Aorta (tissue), 5 donors: ENCODE measurements at regions not wholly inside any gene's neighbourhood (a gene's known extent, or its start where the extent isn't known, plus 50 kb on each side); places are given as distances from the start of the nearest gene placed in this dataset.
"Not testable (repeated sequence)": the region's sequence is repeated elsewhere in the genome, so short reads cannot be mapped to it uniquely, and the experiment has no call there.

Source experiments
- ATAC-seq: fragments of 200-7000 bp; cut with Tn5 transposase; one replicate; pipeline ENCODE4 v1.9.1; 2022; ENCODE audit warnings: moderate library complexity; ENCODE audit not compliant: low FRiP score
- DNase-seq, 2 donors: peaks; one replicate each; pipeline ENCODE4 v3.0.0-alpha.2; 2020
- H3K27ac ChIP-seq, 2 donors: one replicate each; pipeline ENCODE4 v1.5.1; 2013; ENCODE audit warnings: low read length in 2 of 2, mild to moderate bottlenecking in 2 of 2, moderate library complexity in 2 of 2, control low read depth in 1 of 2, inconsistent platforms in 1 of 2, low read depth in 1 of 2
- H3K27me3 ChIP-seq, 2 donors: one replicate each; pipeline ENCODE4 v1.6.1; 2013; ENCODE audit warnings: control low read depth in 1 of 2, low read length in 1 of 2, mild to moderate bottlenecking in 1 of 2, moderate library complexity in 1 of 2; ENCODE audit not compliant: insufficient read depth in 2 of 2, control insufficient read depth in 1 of 2
- H3K36me3 ChIP-seq, 2 donors: one replicate each; pipeline ENCODE4 v1.6.1; 2013; ENCODE audit warnings: control low read depth in 1 of 2, low read length in 1 of 2, mild to moderate bottlenecking in 1 of 2; ENCODE audit not compliant: insufficient read depth in 2 of 2, control insufficient read depth in 1 of 2
- H3K4me1 ChIP-seq, 2 donors: one replicate each; pipeline ENCODE4 v1.6.1; 2013; ENCODE audit warnings: low read length in 2 of 2, control low read depth in 1 of 2, mild to moderate bottlenecking in 1 of 2, moderate library complexity in 1 of 2; ENCODE audit not compliant: insufficient read depth in 2 of 2, control insufficient read depth in 1 of 2
- H3K4me3 ChIP-seq, 2 donors: one replicate each; pipeline ENCODE4 v1.5.1; 2013; ENCODE audit warnings: low read length in 2 of 2, control low read depth in 1 of 2, mild to moderate bottlenecking in 1 of 2
- H3K9me3 ChIP-seq: one replicate; pipeline ENCODE4 v1.6.1; 2013; ENCODE audit warnings: mild to moderate bottlenecking, low read length; ENCODE audit not compliant: control insufficient read depth
- WGBS, 2 donors: extraction: QIAGEN DNeasy Blood & Tissue Kit; methylation state at CpG; one replicate each; pipeline ENCODE4 v1.1.7; 2013; 5-methylcytosine and 5-hydroxymethylcytosine counted together
- intact Hi-C, 2 donors: fragments of 100-400 bp; cut with DNase I; formaldehyde crosslinking; loops; one replicate each; pipeline versions ENCODE4 v1.14.2 to v1.15.0; 2022
- donor health status: healthy with polysubstance abuse.
- donor health status: Bipolar disorder and iron deficiency.
- donor health status: DM: no; HTN: no; CAD: no.
- donor health status: DM: no; HTN: no; CAD: no.
- donor health status: DM: yes; HTN: yes; CAD: no.

- Histone ChIP-seq H3K27ac (no peak overlapping the region), H3K27me3 (no peaks in the 10 kb centered on the region), H3K4me1 (no peaks in the 10 kb centered on the region), H3K36me3 (no peaks in the 10 kb centered on the region), H3K4me3 (no peak overlapping the region), H3K9me3 (peaks cover 1% of the 10 kb centered on the region)
- WGBS, 2 donors: 80 to 82% methylated on average over 4 of the region's 4 CpGs
- DNase-seq (no peak), ATAC-seq (no peak)
- intact Hi-C loops: no loop called here
Measured at GRCh38 chr3:153634683-153635082, 472.7 kb downstream of the RAP2B start.

DNA sequence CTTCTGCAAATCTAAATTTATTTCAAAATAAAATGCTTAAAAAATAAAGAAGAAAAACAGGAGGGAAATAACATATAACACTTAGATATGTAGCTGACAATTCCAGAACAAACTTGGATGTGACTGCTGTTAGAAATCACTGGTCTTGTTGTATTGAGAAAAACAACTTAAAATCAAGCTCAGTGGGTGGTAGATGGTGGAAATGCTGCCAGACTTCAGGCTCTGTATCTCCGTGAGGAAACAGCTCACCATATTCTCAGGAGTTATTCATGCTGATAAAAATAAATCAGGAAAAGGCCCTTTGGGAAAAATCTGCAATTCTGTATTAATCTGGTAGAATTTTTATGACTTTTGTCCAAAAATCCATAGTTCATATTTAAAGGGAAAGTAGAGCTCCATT lies 477.6 kb downstream of the RAP2B start:
- Histone ChIP-seq H3K27ac (no peak overlapping the region), H3K4me3 (no peak overlapping the region), H3K36me3 (no peaks in the 10 kb centered on the region), H3K9me3 (no peaks in the 10 kb centered on the region), H3K27me3 (no peaks in the 10 kb centered on the region), H3K4me1 (no peaks in the 10 kb centered on the region)
- ATAC-seq (no peak), DNase-seq (no peak)
- 3 to 8% methylated on average over 1 of the region's 1 CpG for WGBS, 2 donors
- intact Hi-C loops: no loop called here

- Histone ChIP-seq H3K27ac (no peak overlapping the region), H3K36me3 (no peaks in the 10 kb centered on the region), H3K4me1 (no peaks in the 10 kb centered on the region), H3K9me3 (no peaks in the 10 kb centered on the region), H3K27me3 (no peaks in the 10 kb centered on the region), H3K4me3 (no peak overlapping the region)
- intact Hi-C loops: no loop called here
- DNase-seq (peak in 1 of 2 donors; percentile 55), ATAC-seq (no peak)
- WGBS, 2 donors: 88 to 90% methylated on average over 8 of the region's 8 CpGs
Measured at GRCh38 chr3:153640689-153641665, 479.0 kb downstream of the RAP2B start.

- H3K4me1 ChIP-seq, H3K27me3 ChIP-seq, H3K27ac ChIP-seq, DNase-seq, intact Hi-C loops, H3K36me3 ChIP-seq, ATAC-seq, H3K4me3 ChIP-seq, H3K9me3 ChIP-seq: not testable (repeated sequence)
Measured at GRCh38 chr3:153642576-153642975, 478.6 kb upstream of the ARHGEF26 start.

- H3K36me3 ChIP-seq, H3K27me3 ChIP-seq, H3K27ac ChIP-seq, DNase-seq, H3K4me1 ChIP-seq, H3K9me3 ChIP-seq, H3K4me3 ChIP-seq, ATAC-seq, intact Hi-C loops: not testable (repeated sequence)
- 47 to 70% methylated on average over 2 of the region's 2 CpGs for WGBS, 2 donors
Measured at GRCh38 chr3:153643471-153643870, 477.7 kb upstream of the ARHGEF26 start.

DNA sequence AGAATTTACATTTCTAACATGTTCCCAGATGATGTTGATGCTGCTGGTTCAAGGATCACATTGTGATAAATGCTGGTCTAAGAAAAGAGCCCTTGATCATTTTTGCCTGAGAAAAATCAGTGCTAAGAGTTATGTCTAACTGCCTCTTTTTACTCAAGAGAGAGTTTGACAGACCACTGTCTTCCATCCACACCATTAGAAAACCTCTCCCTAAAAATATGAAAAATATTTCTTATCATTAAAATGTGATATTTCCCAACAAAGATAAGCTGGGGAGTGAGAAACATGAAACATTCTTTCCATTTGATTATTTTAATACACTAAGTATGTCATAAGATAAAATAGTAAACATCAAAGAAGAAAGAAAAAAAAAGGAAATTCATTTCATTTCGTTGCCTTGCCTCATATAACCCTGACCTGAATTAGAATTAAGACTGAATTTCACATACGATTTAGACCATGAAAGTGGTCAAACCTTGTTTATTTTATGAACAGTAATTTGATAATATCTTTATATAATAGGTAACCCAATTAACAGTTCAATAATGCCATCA lies 471.8 kb upstream of the ARHGEF26 start:
- H3K4me3 ChIP-seq: no peak overlapping the region
- 52 to 60% methylated on average over 2 of the region's 2 CpGs for WGBS, 2 donors
- H3K9me3 ChIP-seq: no peaks in the 10 kb centered on the region
- H3K4me1 ChIP-seq: no peaks in the 10 kb centered on the region
- no peak overlapping the region for H3K27ac ChIP-seq
- ATAC-seq (no peak), DNase-seq (no peak)
- no peaks in the 10 kb centered on the region for H3K36me3 ChIP-seq
- intact Hi-C loops: no loop called here
- H3K27me3 ChIP-seq: no peaks in the 10 kb centered on the region

DNA sequence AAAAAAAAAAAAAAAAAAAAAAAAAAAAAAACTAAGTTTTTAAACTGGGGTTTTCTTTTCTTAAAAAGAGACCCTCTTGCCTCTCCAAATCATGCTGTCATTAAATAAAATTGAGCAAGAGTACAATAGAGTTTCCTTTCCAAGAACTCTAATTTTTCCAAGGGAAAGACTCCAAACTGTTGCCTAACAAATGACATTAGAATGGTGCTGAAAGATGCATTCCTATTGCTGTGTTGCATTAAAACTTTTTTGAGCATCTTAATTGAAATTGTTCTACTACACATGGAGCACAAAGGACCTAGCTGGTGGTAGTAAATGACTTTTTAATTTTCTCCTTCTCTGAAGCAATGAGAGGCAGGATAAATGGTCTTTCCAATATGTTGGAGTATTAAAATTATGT lies 469.1 kb upstream of the ARHGEF26 start:
- no peak overlapping the region for H3K27ac ChIP-seq
- no peaks in the 10 kb centered on the region for H3K27me3 ChIP-seq
- intact Hi-C loops: no loop called here
- no peak overlapping the region for H3K4me3 ChIP-seq
- DNase-seq (no peak), ATAC-seq (peak; percentile 41)
- H3K9me3 ChIP-seq: no peaks in the 10 kb centered on the region
- H3K4me1 ChIP-seq: no peaks in the 10 kb centered on the region
- H3K36me3 ChIP-seq: no peaks in the 10 kb centered on the region

DNA sequence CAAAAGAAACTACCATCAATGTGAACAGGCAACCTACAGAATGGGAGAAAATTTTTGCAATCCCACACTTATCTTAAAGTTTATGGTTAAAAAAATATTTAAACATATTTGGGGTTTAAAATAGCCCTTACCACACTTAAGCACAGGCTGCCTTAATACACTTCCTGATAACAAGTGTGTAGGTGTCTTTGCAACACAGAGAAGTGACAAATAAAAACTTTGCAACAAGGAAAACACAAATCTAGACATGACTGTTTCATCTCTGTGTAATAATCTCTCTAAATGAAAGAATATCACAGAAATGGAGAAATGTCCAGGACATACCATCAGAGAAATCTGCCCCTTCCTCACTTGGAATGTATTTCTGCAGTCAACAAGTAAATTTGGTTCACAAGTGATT lies 464.1 kb upstream of the ARHGEF26 start:
- H3K9me3 ChIP-seq: no peaks in the 10 kb centered on the region
- no peak for DNase-seq
- H3K4me3 ChIP-seq: no peak overlapping the region
- no peak for ATAC-seq
- no peaks in the 10 kb centered on the region for H3K27me3 ChIP-seq
- intact Hi-C loops: no loop called here
- no peak overlapping the region for H3K27ac ChIP-seq
- H3K36me3 ChIP-seq: no peaks in the 10 kb centered on the region
- H3K4me1 ChIP-seq: no peaks in the 10 kb centered on the region

GRCh38 chr3:153657461-153657860 lies 463.7 kb upstream of the ARHGEF26 start:
- H3K4me1 ChIP-seq: no peaks in the 10 kb centered on the region
- intact Hi-C loops: no loop called here
- WGBS, 2 donors: 72 to 79% methylated on average over 3 of the region's 3 CpGs
- no peak overlapping the region for H3K27ac ChIP-seq
- no peaks in the 10 kb centered on the region for H3K9me3 ChIP-seq
- H3K27me3 ChIP-seq: no peaks in the 10 kb centered on the region
- DNase-seq: no peak
- H3K4me3 ChIP-seq: no peak overlapping the region
- H3K36me3 ChIP-seq: no peaks in the 10 kb centered on the region
- ATAC-seq: no peak
